HEK293 (cell line): ENCODE measurements at regions not wholly inside any gene's neighbourhood (a gene's known extent, or its start where the extent isn't known, plus 50 kb on each side); places are given as distances from the start of the nearest gene placed in this dataset.

ENCODE experiments used
- CTCF ChIA-PET: fragments of 350-600 bp; formaldehyde crosslinking; extraction: SDS; loops from one replicate; lab custom pipeline; 2021; ENCODE audit warnings: antibody characterized with exemption; lab: Yijun Ruan, JAX
- POLR2A ChIA-PET: fragments of 300-600 bp; formaldehyde crosslinking; extraction: SDS; loops from one replicate; lab custom pipeline; 2020; ENCODE audit warnings: antibody characterized with exemption, inconsistent platforms; lab: Yijun Ruan, JAX
- H3K27ac ChIP-seq: fragments of 200-500 bp; sonication (Bioruptor generic); 2 replicates; pipeline ENCODE4 v1.5.1; 2014; ENCODE audit warnings: low read depth, low read length, control low read depth, inconsistent platforms; ENCODE audit errors: extremely low read depth
- H3K36me3 ChIP-seq, 2 experiments: fragments of 200-500 bp in 1 of 2; sonication (Bioruptor generic) in 1 of 2; 1 replicate in 1 of 2; 2 replicates in 1 of 2; pipeline ENCODE4 v1.5.1; 2014 to 2017; ENCODE audit warnings: inconsistent platforms in 2 of 2, low read length in 2 of 2; ENCODE audit not compliant: control insufficient read depth in 2 of 2, insufficient read depth in 1 of 2
- H3K4me1 ChIP-seq: fragments of 200-500 bp; sonication (Bioruptor generic); 2 replicates; pipeline ENCODE4 v1.5.1; 2014; ENCODE audit warnings: mild to moderate bottlenecking, low read length, inconsistent platforms; ENCODE audit not compliant: control insufficient read depth, insufficient read depth
- H3K4me3 ChIP-seq: 2 replicates; pipeline ENCODE4 v1.5.1; 2011; ENCODE audit warnings: low read depth, mild to moderate bottlenecking, control low read depth, low read length, moderate library complexity
- H3K9me3 ChIP-seq: fragments of 200-500 bp; sonication (Bioruptor generic); 2 replicates; pipeline ENCODE4 v1.5.1; 2014; ENCODE audit warnings: low read depth, low read length, inconsistent platforms; ENCODE audit not compliant: control insufficient read depth, insufficient read depth
- BCL11A ChIP-seq: fragments of 450-650 bp; formaldehyde crosslinking; IDR thresholded peaks from 2 replicates; pipeline ENCODE4 v1.5.1; 2016; ENCODE audit warnings: low read depth, missing biosample characterization, missing genetic modification characterization
- BCL11B ChIP-seq: fragments of 450-650 bp; formaldehyde crosslinking; IDR thresholded peaks from 2 replicates; pipeline ENCODE4 v1.5.1; 2016; ENCODE audit warnings: low read depth, missing biosample characterization, missing genetic modification characterization
- GLIS2 ChIP-seq: fragments of 450-650 bp; formaldehyde crosslinking; IDR thresholded peaks from 2 replicates; pipeline ENCODE4 v1.5.1; 2016; ENCODE audit warnings: missing biosample characterization, missing genetic modification characterization
- HIC1 ChIP-seq: fragments of 450-650 bp; formaldehyde crosslinking; IDR thresholded peaks from 2 replicates; pipeline ENCODE4 v1.5.1; 2016; ENCODE audit warnings: missing biosample characterization, missing genetic modification characterization
- HOXC10 ChIP-seq: sonication (generic); formaldehyde crosslinking; IDR thresholded peaks from 2 replicates; pipeline ENCODE4 v1.8.1; 2023; ENCODE audit warnings: mild to moderate bottlenecking, missing genetic modification reagents
- IKZF3 ChIP-seq: fragments of 450-650 bp; IDR thresholded peaks from 2 replicates; pipeline ENCODE4 v1.5.0; 2018; ENCODE audit warnings: missing biosample characterization, mild to moderate bottlenecking, missing genetic modification characterization, moderate library complexity
- PRDM10 ChIP-seq: fragments of 450-650 bp; formaldehyde crosslinking; IDR thresholded peaks from 2 replicates; pipeline ENCODE4 v1.5.1; 2016; ENCODE audit warnings: missing biosample characterization, missing genetic modification characterization
- SCRT2 ChIP-seq: fragments of 450-650 bp; formaldehyde crosslinking; IDR thresholded peaks from 2 replicates; pipeline ENCODE4 v1.5.1; 2016; ENCODE audit warnings: missing biosample characterization, missing genetic modification characterization
- ZBTB48 ChIP-seq: fragments of 450-650 bp; formaldehyde crosslinking; IDR thresholded peaks from 2 replicates; pipeline ENCODE4 v1.5.1; 2016; ENCODE audit warnings: missing biosample characterization, missing genetic modification characterization
- ZBTB6 ChIP-seq: fragments of 450-650 bp; formaldehyde crosslinking; IDR thresholded peaks from 2 replicates; pipeline ENCODE4 v1.5.1; 2017; ENCODE audit warnings: missing biosample characterization, missing genetic modification characterization
- ZEB2 ChIP-seq: fragments of 450-650 bp; formaldehyde crosslinking; IDR thresholded peaks from 2 replicates; pipeline ENCODE4 v1.5.1; 2016; ENCODE audit warnings: missing biosample characterization, missing genetic modification characterization
- ZNF202 ChIP-seq: fragments of 450-650 bp; formaldehyde crosslinking; IDR thresholded peaks from 2 replicates; pipeline ENCODE4 v1.5.1; 2016; ENCODE audit warnings: missing biosample characterization, missing genetic modification characterization, borderline replicate concordance
- ZNF24 ChIP-seq: fragments of 450-650 bp; formaldehyde crosslinking; IDR thresholded peaks from 2 replicates; pipeline ENCODE4 v1.5.1; 2016; ENCODE audit warnings: missing biosample characterization, missing genetic modification characterization
- ZNF621 ChIP-seq: fragments of 450-650 bp; formaldehyde crosslinking; IDR thresholded peaks from 2 replicates; pipeline ENCODE4 v1.5.1; 2017; ENCODE audit warnings: missing biosample characterization, missing genetic modification characterization
- ZNF623 ChIP-seq: fragments of 450-650 bp; formaldehyde crosslinking; IDR thresholded peaks from 2 replicates; pipeline ENCODE4 v1.5.1; 2016; ENCODE audit warnings: missing biosample characterization, missing genetic modification characterization
- ZNF629 ChIP-seq: fragments of 450-650 bp; formaldehyde crosslinking; IDR thresholded peaks from 2 replicates; pipeline ENCODE4 v1.5.1; 2017; ENCODE audit warnings: missing biosample characterization, missing genetic modification characterization
- ZNF645 ChIP-seq: fragments of 450-650 bp; formaldehyde crosslinking; IDR thresholded peaks from 2 replicates; pipeline ENCODE4; 2016; ENCODE audit warnings: missing biosample characterization, missing genetic modification characterization
- ZNF785 ChIP-seq: fragments of 450-650 bp; formaldehyde crosslinking; IDR thresholded peaks from 2 replicates; pipeline ENCODE4 v1.5.1; 2016; ENCODE audit warnings: missing biosample characterization, missing genetic modification characterization
- ZSCAN4 ChIP-seq: fragments of 450-650 bp; formaldehyde crosslinking; IDR thresholded peaks from 2 replicates; pipeline ENCODE4 v1.5.1; 2017; ENCODE audit warnings: missing biosample characterization, missing genetic modification characterization
- ZSCAN5A ChIP-seq: fragments of 450-650 bp; formaldehyde crosslinking; IDR thresholded peaks from 2 replicates; pipeline ENCODE4 v1.5.1; 2016; ENCODE audit warnings: missing biosample characterization, missing genetic modification characterization

- TF ChIP-seq BCL11A: no peak
- TF ChIP-seq ZSCAN4 (tag by site-specific recombination): no peak
- no peak for TF ChIP-seq ZNF24 (tag by site-specific recombination)
Measured at GRCh38 chr12:130086797-130087196, 75.5 kb upstream of the FZD10 start (continued).

GRCh38 chr12:130087222-130087621 is 75.0 kb upstream of the FZD10 start:
- Histone ChIP-seq H3K4me3 (no peak overlapping the region), H3K36me3 (no peaks in the 10 kb centered on the region), H3K4me1 (no peaks in the 10 kb centered on the region), H3K27ac (no peak overlapping the region), H3K9me3 (no peaks in the 10 kb centered on the region)
- CTCF ChIA-PET: no interaction called here
- TF ChIP-seq GLIS2 (tag by site-specific recombination) (no peak), BCL11A (no peak), HOXC10 (CRISPR knock-in tag) (no peak), IKZF3 (tag by site-specific recombination) (no peak), ZNF621 (tag by site-specific recombination) (no peak), ZNF202 (no peak), SCRT2 (tag by site-specific recombination) (no peak), HIC1 (tag by site-specific recombination) (no peak), ZNF645 (tag by site-specific recombination) (no peak), ZNF785 (tag by site-specific recombination) (no peak), PRDM10 (tag by site-specific recombination) (no peak), ZEB2 (tag by site-specific recombination) (no peak), BCL11B (tag by site-specific recombination) (no peak), ZSCAN5A (tag by site-specific recombination) (no peak), ZBTB48 (no peak), ZNF629 (tag by site-specific recombination) (no peak), ZNF623 (no peak), ZBTB6 (tag by site-specific recombination) (no peak)
- POLR2A ChIA-PET: no interaction called here
